ENCODE measurements at regions not wholly inside any gene's neighbourhood (a gene's known extent, or its start where the extent isn't known, plus 50 kb on each side); places are given as distances from the start of the nearest gene placed in this dataset.
"Not testable (repeated sequence)": the region's sequence is repeated elsewhere in the genome, so short reads cannot be mapped to it uniquely, and the experiment has no call there.

- peak; percentile 34 for TF ChIP-seq CTCF (IDR thresholded peaks at IDR 0.05; ENCODE audit: low read depth, low read length)
- peak; percentile 5 for DNase-seq (ENCODE audit: low read depth, low spot score)
- in situ Hi-C loops (cut with HindIII; ENCODE audit: low sequenced_read_pairs) = no loop called here
- no peak overlapping the region for H3K4me3 ChIP-seq (ENCODE audit: low read depth, low read length)
Measured at GRCh38 chrX:37509349-37509748, 62.1 kb upstream of the LANCL3 start.

- in situ Hi-C loops (cut with HindIII; ENCODE audit: low sequenced_read_pairs); H3K4me3 ChIP-seq (ENCODE audit: low read depth, low read length); DNase-seq (ENCODE audit: low read depth, low spot score): not testable (repeated sequence)
Measured at GRCh38 chrX:37516512-37516911, 54.9 kb upstream of the LANCL3 start.

- H3K4me3 ChIP-seq (ENCODE audit: low read depth, low read length); DNase-seq (ENCODE audit: low read depth, low spot score); in situ Hi-C loops (cut with HindIII; ENCODE audit: low sequenced_read_pairs): not testable (repeated sequence)
Measured at GRCh38 chrX:37519261-37519660, 52.2 kb upstream of the LANCL3 start.

- peak; percentile 48 for DNase-seq (ENCODE audit: low read depth, low spot score)
- H3K4me3 ChIP-seq (ENCODE audit: low read depth, low read length); in situ Hi-C loops (cut with HindIII; ENCODE audit: low sequenced_read_pairs): not testable (repeated sequence)
Measured at GRCh38 chrX:37520860-37521450, 50.5 kb upstream of the LANCL3 start.
